SK-N-SH (cell line): ENCODE measurements at regions not wholly inside any gene's neighbourhood (a gene's known extent, or its start where the extent isn't known, plus 50 kb on each side); places are given as distances from the start of the nearest gene placed in this dataset.

ENCODE experiments used
- CTCF ChIA-PET: fragments of 300-600, 350-600 bp; formaldehyde crosslinking; extraction: SDS; loops from one replicate; lab custom pipeline; 2021; lab: Yijun Ruan, JAX
- POLR2A ChIA-PET: fragments of 350-600 bp; sonication (Branson Sonifier 250); formaldehyde crosslinking; extraction: SDS; loops from one replicate; lab custom pipeline; 2020; ENCODE audit warnings: antibody characterized with exemption, inconsistent platforms; lab: Yijun Ruan, JAX
- DNase-seq: peaks from one replicate; pipeline ENCODE4 v3.0.0; 2012
- H2AFZ ChIP-seq: fragments of 200-600 bp; sonication (generic); 2 replicates; pipeline ENCODE4 v1.8.1; 2016; ENCODE audit warnings: antibody characterized with exemption, mild to moderate bottlenecking, low read depth
- H3F3A ChIP-seq: fragments of 200-600 bp; sonication (generic); replicated peaks from 2 replicates; pipeline ENCODE3; 2016; ENCODE audit warnings: antibody characterized with exemption, mild to moderate bottlenecking; ENCODE audit not compliant: insufficient read depth
- H3K27ac ChIP-seq, 2 experiments: fragments of 200-500 bp in 1 of 2; fragments of 200-600 bp in 1 of 2; sonication (Bioruptor generic) in 1 of 2; sonication (generic), shearing (Covaris generic) in 1 of 2; 2 replicates each; pipeline versions ENCODE4 v1.5.1 to v1.6.1; 2014 to 2016; ENCODE audit warnings: low read depth in 2 of 2, inconsistent platforms in 1 of 2, low read length in 1 of 2, mild to moderate bottlenecking in 1 of 2, mixed read lengths in 1 of 2
- H3K27me3 ChIP-seq: fragments of 200-600 bp; sonication (generic), shearing (Covaris generic); 2 replicates; pipeline ENCODE4 v1.6.1; 2016; ENCODE audit warnings: mixed run types; ENCODE audit not compliant: insufficient read depth
- H3K36me3 ChIP-seq, 2 experiments: fragments of 200-500 bp in 1 of 2; fragments of 200-600 bp in 1 of 2; sonication (Bioruptor generic) in 1 of 2; sonication (generic) in 1 of 2; replicated peaks in 1 of 2; 2 replicates each; pipeline versions ENCODE3 to v1.5.1; 2014 to 2016; ENCODE audit warnings: low read length in 1 of 2, mild to moderate bottlenecking in 1 of 2; ENCODE audit not compliant: insufficient read depth in 2 of 2, control insufficient read depth in 1 of 2
- H3K4me1 ChIP-seq, 2 experiments: fragments of 200-500 bp in 1 of 2; fragments of 200-600 bp in 1 of 2; sonication (Bioruptor generic) in 1 of 2; sonication (generic), shearing (Covaris generic) in 1 of 2; 2 replicates each; pipeline versions ENCODE4 v1.5.1 to v1.6.1; 2014 to 2016; ENCODE audit warnings: low read depth in 1 of 2, low read length in 1 of 2, mixed run types in 1 of 2; ENCODE audit not compliant: insufficient read depth in 2 of 2, control insufficient read depth in 1 of 2
- H3K4me2 ChIP-seq: fragments of 200-600 bp; sonication (generic), shearing (Covaris generic); 2 replicates; pipeline ENCODE4 v1.6.1; 2017; ENCODE audit warnings: mixed run types
- H3K4me3 ChIP-seq, 2 experiments: fragments of 200-500 bp in 1 of 2; fragments of 200-600 bp in 1 of 2; sonication (Bioruptor generic) in 1 of 2; sonication (generic), shearing (Covaris generic) in 1 of 2; 2 replicates each; pipeline versions ENCODE4 v1.5.1 to v1.8.1; 2014 to 2016; ENCODE audit warnings: low read depth in 2 of 2, inconsistent platforms in 1 of 2, low read length in 1 of 2, mild to moderate bottlenecking in 1 of 2, mixed read lengths in 1 of 2, moderate library complexity in 1 of 2
- H3K79me2 ChIP-seq: fragments of 200-600 bp; sonication (generic); 2 replicates; pipeline ENCODE4 v1.8.1; 2017; ENCODE audit warnings: mild to moderate bottlenecking; ENCODE audit not compliant: insufficient read depth
- H3K9ac ChIP-seq: fragments of 200-600 bp; sonication (generic); 2 replicates; pipeline ENCODE4 v1.6.1; 2017; ENCODE audit warnings: mixed run types
- H3K9me2 ChIP-seq: fragments of 200-600 bp; sonication (generic); 2 replicates; pipeline ENCODE4 v1.6.1; 2017; ENCODE audit warnings: mixed run types
- H3K9me3 ChIP-seq: fragments of 200-600 bp; sonication (generic); 2 replicates; pipeline ENCODE4 v1.6.1; 2017; ENCODE audit warnings: mixed run types, mild to moderate bottlenecking, moderate library complexity
- H4K20me1 ChIP-seq: fragments of 200-600 bp; sonication (generic); 2 replicates; pipeline ENCODE4 v1.6.1; 2017; ENCODE audit warnings: mild to moderate bottlenecking, mixed run types; ENCODE audit not compliant: insufficient read depth
- CHD2 ChIP-seq: fragments of 150-350 bp; IDR thresholded peaks from 2 replicates; pipeline ENCODE4 v1.6.1; 2018; ENCODE audit warnings: low read length; ENCODE audit not compliant: partially characterized antibody
- CTCF ChIP-seq: fragments of 200-600 bp; sonication (generic); IDR thresholded peaks from 2 replicates; pipeline ENCODE4 v1.6.1; 2017; ENCODE audit warnings: antibody characterized with exemption, mild to moderate bottlenecking, moderate library complexity
- ELF1 ChIP-seq: IDR thresholded peaks from 2 replicates; pipeline ENCODE4 v1.4.0; 2012
- EZH2phosphoT487 ChIP-seq: fragments of 200-600 bp; sonication (generic); IDR thresholded peaks from 2 replicates; pipeline ENCODE4 v1.6.1; 2017; ENCODE audit warnings: low read depth, mixed run types, mild to moderate bottlenecking, antibody characterized with exemption, moderate library complexity, borderline replicate concordance
- FOSL2 ChIP-seq: IDR thresholded peaks from 2 replicates; pipeline ENCODE4 v1.4.0; 2012; ENCODE audit warnings: low read depth, mild to moderate bottlenecking, moderate library complexity, borderline replicate concordance
- FOXM1 ChIP-seq: IDR thresholded peaks from 2 replicates; pipeline ENCODE4 v1.4.0; 2012; ENCODE audit warnings: low read depth, mild to moderate bottlenecking
- GABPA ChIP-seq: IDR thresholded peaks from 2 replicates; pipeline ENCODE4 v1.4.0; 2012; ENCODE audit warnings: low read depth, mild to moderate bottlenecking
- GATA2 ChIP-seq: sonication (generic); formaldehyde crosslinking; IDR thresholded peaks from 2 replicates; pipeline ENCODE4 v1.5.0; 2020; ENCODE audit warnings: mild to moderate bottlenecking, missing genetic modification reagents
- MEF2A ChIP-seq: IDR thresholded peaks from 2 replicates; pipeline ENCODE4 v1.4.0; 2012; ENCODE audit warnings: low read depth, borderline replicate concordance
- NFIC ChIP-seq: IDR thresholded peaks from 2 replicates; pipeline ENCODE4 v1.4.0; 2012; ENCODE audit warnings: borderline replicate concordance
- NRF1 ChIP-seq: IDR thresholded peaks from 2 replicates; pipeline ENCODE4 v1.6.1; 2012; ENCODE audit warnings: low read depth, mild to moderate bottlenecking, low read length
- POLR2AphosphoS5 ChIP-seq: IDR thresholded peaks from 2 replicates; pipeline ENCODE4 v1.6.1; 2012; ENCODE audit warnings: low read depth, low read length
- RAD21 ChIP-seq: IDR thresholded peaks from 2 replicates; pipeline ENCODE4 v1.6.1; 2012; ENCODE audit warnings: mild to moderate bottlenecking, low read length
- RCOR1 ChIP-seq: fragments of 150-350 bp; IDR thresholded peaks from 2 replicates; pipeline ENCODE4 v1.6.1; 2017; ENCODE audit warnings: antibody characterized with exemption, low read length
- SIN3A ChIP-seq: IDR thresholded peaks from 2 replicates; pipeline ENCODE4 v1.6.1; 2012; ENCODE audit warnings: low read depth, mild to moderate bottlenecking, low read length, moderate library complexity, borderline replicate concordance
- TEAD4 ChIP-seq: IDR thresholded peaks from 2 replicates; pipeline ENCODE4 v1.4.0; 2012; ENCODE audit warnings: mild to moderate bottlenecking, borderline replicate concordance; ENCODE audit not compliant: insufficient read depth
- USF2 ChIP-seq: fragments of 150-350 bp; IDR thresholded peaks from 2 replicates; pipeline ENCODE4 v1.6.1; 2017; ENCODE audit warnings: antibody characterized with exemption, low read length, low read depth, borderline replicate concordance
- YY1 ChIP-seq: IDR thresholded peaks from 2 replicates; pipeline ENCODE4 v1.4.0; 2012; ENCODE audit warnings: low read depth, mild to moderate bottlenecking
- ZBTB33 ChIP-seq: IDR thresholded peaks from 2 replicates; pipeline ENCODE4 v1.4.0; 2012; ENCODE audit warnings: low read depth, borderline replicate concordance
- WGBS: methylation state at CpG from one replicate; pipeline ENCODE4 v1.1.6; 2017; ENCODE audit warnings: low lambda C conversion rate; 5-methylcytosine and 5-hydroxymethylcytosine counted together
- TF ChIP-seq, protein P1 (sequence below): fragments of 150-350 bp; IDR thresholded peaks from 2 replicates; pipeline ENCODE4 v1.6.1; 2016; ENCODE audit warnings: mild to moderate bottlenecking, low read depth, low read length
- TF ChIP-seq, protein P2 (sequence below): IDR thresholded peaks from 2 replicates; pipeline ENCODE4 v1.4.0; 2012; ENCODE audit warnings: low read depth, borderline replicate concordance

DNA sequence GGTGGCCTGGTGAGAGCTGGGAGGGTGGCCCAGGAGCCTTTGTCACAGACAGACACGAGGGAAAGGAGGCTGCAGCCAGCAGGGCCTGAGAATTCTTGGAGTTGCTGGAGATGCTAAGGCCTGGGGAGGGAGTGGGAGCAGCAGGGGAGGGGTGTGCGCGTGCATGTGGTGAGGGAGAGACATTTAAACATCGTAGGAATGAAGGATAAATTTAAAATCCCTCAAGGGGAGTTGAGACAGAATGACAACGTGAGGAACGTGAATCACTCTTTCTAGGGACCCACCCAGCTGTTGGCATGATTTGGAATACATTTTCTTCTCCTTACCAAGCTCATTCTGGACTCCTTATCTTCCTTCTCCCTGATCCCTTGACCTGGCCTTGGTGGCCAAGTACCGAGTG lies 73.3 kb upstream of the CACNA1E start:
- Histone ChIP-seq H3K36me3 (no peaks in the 10 kb centered on the region), H4K20me1 (no peaks in the 10 kb centered on the region), H3K9me2 (no peaks in the 10 kb centered on the region), H3K4me3 (no peak overlapping the region), H2AFZ (no peak overlapping the region), H3K27me3 (no peaks in the 10 kb centered on the region), H3K79me2 (no peaks in the 10 kb centered on the region), H3K9ac (no peak overlapping the region), H3K4me2 (no peak overlapping the region), H3F3A (no peaks in the 10 kb centered on the region), H3K4me1 (no peaks in the 10 kb centered on the region), H3K27ac (no peak overlapping the region), H3K9me3 (no peaks in the 10 kb centered on the region)
- TF ChIP-seq GABPA (no peak), FOXM1 (no peak), SIN3A (no peak), USF2 (no peak), TEAD4 (no peak), NRF1 (no peak), ELF1 (no peak)
- TF ChIP-seq, protein P1, sequence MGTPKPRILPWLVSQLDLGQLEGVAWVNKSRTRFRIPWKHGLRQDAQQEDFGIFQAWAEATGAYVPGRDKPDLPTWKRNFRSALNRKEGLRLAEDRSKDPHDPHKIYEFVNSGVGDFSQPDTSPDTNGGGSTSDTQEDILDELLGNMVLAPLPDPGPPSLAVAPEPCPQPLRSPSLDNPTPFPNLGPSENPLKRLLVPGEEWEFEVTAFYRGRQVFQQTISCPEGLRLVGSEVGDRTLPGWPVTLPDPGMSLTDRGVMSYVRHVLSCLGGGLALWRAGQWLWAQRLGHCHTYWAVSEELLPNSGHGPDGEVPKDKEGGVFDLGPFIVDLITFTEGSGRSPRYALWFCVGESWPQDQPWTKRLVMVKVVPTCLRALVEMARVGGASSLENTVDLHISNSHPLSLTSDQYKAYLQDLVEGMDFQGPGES = no peak
- WGBS = 13% methylated on average over 7 of the region's 7 CpGs
- ChIA-PET CTCF (interaction anchor here (1.0 kb wide), 1 partner anchor 13 kb away, joined by 4 read pairs; no protein-coding TSS in a partner anchor), POLR2A (no interaction called here)
- DNase-seq = no peak

DNA sequence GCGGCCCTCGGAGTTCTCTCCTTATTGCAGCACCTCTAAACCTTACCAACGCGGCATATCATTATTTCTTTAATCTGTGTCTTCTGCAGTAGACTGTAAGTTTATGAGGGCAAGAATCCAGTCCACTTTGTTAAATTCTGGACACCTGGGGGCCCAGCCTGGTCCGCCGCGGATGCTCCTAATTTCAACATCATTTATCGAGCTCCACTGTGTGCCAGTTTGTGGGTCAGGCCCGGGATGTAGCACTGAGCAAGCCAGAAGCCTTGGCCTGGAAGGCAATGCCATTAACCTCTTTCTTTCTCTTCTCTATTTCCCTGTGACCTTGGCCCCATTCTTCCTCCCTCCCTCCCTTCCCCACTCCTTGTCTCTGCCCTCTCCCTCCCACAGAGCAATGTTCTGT lies 70.6 kb upstream of the CACNA1E start:
- Histone ChIP-seq H2AFZ (no peak overlapping the region), H3K9me3 (no peaks in the 10 kb centered on the region), H3K4me3 (no peak overlapping the region), H3K27ac (no peak overlapping the region), H3K4me1 (no peaks in the 10 kb centered on the region), H3K36me3 (no peaks in the 10 kb centered on the region), H3K9ac (no peak overlapping the region), H3K9me2 (no peaks in the 10 kb centered on the region), H3K27me3 (no peaks in the 10 kb centered on the region), H4K20me1 (no peaks in the 10 kb centered on the region), H3K79me2 (no peaks in the 10 kb centered on the region), H3F3A (no peaks in the 10 kb centered on the region), H3K4me2 (no peak overlapping the region)
- ChIA-PET POLR2A (no interaction called here), CTCF (no interaction called here)
- no peak for DNase-seq
- WGBS = 53% methylated on average over 9 of the region's 9 CpGs
- TF ChIP-seq NFIC (no peak), YY1 (no peak), MEF2A (no peak), FOSL2 (no peak), RCOR1 (no peak), CTCF (no peak), EZH2phosphoT487 (no peak), GATA2 (CRISPR knock-in tag) (no peak), RAD21 (no peak), FOXM1 (no peak), ZBTB33 (no peak), CHD2 (no peak), POLR2AphosphoS5 (no peak)
- TF ChIP-seq, protein P1 = no peak
- TF ChIP-seq, protein P2, sequence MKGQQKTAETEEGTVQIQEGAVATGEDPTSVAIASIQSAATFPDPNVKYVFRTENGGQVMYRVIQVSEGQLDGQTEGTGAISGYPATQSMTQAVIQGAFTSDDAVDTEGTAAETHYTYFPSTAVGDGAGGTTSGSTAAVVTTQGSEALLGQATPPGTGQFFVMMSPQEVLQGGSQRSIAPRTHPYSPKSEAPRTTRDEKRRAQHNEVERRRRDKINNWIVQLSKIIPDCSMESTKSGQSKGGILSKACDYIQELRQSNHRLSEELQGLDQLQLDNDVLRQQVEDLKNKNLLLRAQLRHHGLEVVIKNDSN = no peak
